Erythroblast (primary cell): ENCODE measurements at regions not wholly inside any gene's neighbourhood (a gene's known extent, or its start where the extent isn't known, plus 50 kb on each side); places are given as distances from the start of the nearest gene placed in this dataset.

Experiments
- DNase-seq, 2 experiments: peaks; one replicate each; lab custom pipeline; 2025; lab: John Stamatoyannopoulos, UW
- GATA1 ChIP-seq: IDR thresholded peaks from 2 replicates; pipeline ENCODE4 v1.6.1; 2011; ENCODE audit warnings: low read depth, mild to moderate bottlenecking, control low read depth, low read length, moderate library complexity
- POLR2A ChIP-seq: IDR thresholded peaks from 2 replicates; pipeline ENCODE4 v1.6.1; 2011; ENCODE audit warnings: mild to moderate bottlenecking, low read length

GRCh38 chr13:30045916-30046704, 195.7 kb upstream of the UBL3 start:
- no peak for TF ChIP-seq POLR2A
- no peak for TF ChIP-seq GATA1
- DNase-seq = no peak

DNA sequence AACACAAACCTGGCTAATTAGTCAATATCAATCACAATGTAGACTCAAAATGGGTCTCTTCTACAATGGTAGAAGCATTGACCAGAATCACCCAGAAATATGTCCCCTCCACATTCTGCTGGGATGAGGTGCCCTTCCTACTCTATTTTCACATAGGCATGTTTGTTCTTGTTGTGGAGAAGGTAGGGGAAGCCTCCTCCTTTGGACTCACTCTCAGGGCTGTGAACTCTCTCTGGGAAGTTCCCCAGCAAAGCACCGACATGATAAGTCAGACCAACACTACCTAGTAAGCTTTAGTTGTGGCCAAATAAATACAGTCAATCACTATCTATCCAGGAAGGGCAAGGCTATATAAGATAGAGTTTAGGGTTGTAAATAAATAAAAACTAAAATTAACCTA, 194.5 kb upstream of the UBL3 start:
- TF ChIP-seq GATA1 (no peak), POLR2A (no peak)
- DNase-seq = no peak

DNA sequence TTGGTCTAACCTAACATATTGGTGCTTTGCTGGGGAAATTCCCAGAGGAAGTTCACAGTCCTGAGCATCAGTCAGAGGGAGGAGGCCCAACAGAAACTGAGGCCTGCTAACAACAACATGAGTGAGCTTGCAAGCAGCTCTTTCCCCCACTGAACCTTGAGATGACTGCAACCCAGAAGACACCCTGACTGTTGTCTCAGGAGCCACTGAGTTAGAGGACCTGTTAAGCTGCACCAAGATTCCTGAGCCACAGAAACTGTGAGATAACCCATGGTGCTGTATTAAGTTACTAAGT, 193.2 kb upstream of the UBL3 start:
- TF ChIP-seq POLR2A (no peak), GATA1 (no peak)

DNA sequence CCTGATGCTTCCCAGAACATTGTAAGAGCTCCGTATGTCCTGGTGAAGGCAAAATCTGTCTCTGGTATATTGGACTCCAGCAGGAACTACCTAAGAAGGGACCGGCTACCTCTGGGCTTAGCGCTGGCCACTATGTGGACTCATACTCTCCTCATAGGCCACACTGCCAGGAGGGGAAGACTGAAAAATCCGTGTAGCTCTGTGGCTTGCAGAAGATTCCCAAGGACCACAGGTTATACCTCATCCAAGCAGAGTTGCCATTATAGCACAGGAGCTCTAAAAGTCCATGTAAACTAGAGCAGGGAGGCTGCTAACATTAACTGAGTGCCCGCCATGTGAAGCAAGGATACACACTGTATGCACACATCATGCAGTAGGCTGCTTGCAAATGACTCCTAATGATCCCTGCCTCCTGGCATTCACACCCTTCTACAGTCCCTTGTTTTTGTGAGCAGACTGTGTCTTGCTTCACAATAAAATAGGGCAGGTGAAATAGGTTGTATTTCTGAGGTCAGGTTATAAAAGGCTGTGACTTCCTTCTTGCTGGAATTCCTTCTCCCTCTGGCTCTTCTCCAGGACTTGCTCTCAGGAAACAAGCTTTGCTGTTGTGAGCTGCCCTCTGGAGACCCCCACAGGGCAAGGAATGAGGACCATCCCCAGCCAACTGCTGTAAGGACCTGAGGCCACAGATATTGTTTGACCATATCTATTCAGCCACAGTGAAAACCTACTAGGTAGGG, 192.6 kb upstream of the UBL3 start:
- no peak for TF ChIP-seq POLR2A
- no peak for TF ChIP-seq GATA1
- DNase-seq = no peak

More for the DNA sequence above, 193.2 kb upstream of the UBL3 start:
- DNase-seq = no peak

DNA sequence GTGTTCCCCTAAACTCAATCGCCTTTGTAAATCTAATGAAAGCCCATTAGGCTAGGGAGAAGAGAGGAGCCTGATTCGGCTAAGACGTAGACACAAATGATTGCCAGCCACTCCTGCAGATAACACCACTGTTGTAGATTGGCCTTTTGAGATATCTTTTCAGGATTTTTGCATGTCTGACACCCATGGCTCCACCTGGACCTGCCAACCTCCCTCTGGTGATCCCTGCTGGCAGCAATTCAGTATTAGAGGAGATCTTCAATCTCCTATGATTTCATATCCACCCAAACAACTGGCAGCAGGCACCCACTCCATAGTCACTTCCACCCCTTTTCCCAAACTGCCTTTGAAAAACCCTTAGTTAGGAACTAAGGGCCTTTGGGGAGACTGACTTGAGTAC, 191.9 kb upstream of the UBL3 start:
- DNase-seq = no peak

DNA sequence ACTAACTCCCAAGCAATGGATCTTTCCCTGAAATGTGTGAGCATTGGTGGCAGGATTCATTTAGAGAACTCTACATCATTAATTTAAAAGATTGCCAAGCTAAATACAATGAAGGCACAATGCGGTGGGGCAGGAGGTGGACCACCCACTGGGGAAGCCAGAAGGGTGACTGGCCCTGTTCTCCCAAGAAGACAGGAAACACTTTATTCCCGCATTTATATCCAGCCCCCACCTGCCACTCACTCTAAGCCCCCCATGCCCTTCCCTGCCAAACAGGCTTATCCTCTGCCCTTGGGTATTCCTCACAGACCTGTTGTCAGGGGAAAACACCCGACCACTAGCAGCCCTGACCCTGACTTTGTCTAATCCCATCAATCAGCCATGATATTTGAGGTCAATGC, 189.1 kb upstream of the UBL3 start:
- no peak for TF ChIP-seq POLR2A
- no peak for TF ChIP-seq GATA1
- DNase-seq = no peak

More for the DNA sequence above, 191.9 kb upstream of the UBL3 start:
- no peak for TF ChIP-seq POLR2A
- TF ChIP-seq GATA1 = no peak

DNA sequence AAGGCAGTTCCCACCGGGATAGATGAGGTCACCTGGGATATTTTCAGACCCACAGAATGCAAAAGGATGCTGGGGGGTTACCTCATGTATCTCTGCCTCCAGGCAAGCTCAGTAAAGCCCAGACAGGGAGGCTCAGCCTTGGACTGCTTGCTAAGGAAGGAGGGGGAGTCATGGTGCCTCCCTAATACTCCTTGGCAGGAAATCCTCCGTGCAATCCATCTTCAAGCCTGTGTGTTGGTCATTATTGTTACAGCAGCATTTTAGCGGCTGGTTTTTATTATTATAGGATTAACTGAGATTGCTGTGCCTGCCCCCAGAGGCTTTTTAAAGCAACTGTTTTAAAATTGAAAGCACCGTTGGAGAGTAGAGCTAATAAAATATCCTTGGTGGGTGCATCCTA, 188.5 kb upstream of the UBL3 start:
- TF ChIP-seq POLR2A = no peak
- no peak for TF ChIP-seq GATA1

DNA sequence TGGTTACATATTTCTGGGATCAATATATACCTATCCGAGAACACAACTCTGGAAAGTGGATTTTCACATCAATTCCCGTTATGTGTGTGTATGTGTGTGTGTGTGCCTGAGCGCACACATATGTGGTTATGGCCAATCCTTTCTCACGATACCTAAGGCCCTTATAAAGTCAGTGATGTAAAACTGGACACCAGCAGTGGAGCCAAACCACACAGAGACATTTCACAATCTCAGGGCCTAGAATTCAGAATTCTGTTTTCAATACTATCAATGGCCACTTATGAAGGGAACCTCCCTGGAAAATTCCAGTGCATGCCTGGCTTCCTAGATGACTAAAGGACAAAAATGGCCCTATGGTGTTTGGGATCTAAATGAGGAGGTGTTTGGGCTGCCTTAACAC, 187.3 kb upstream of the UBL3 start:
- DNase-seq = no peak
- TF ChIP-seq POLR2A (no peak), GATA1 (no peak)

More for the DNA sequence above, 188.5 kb upstream of the UBL3 start:
- DNase-seq = no peak

DNA sequence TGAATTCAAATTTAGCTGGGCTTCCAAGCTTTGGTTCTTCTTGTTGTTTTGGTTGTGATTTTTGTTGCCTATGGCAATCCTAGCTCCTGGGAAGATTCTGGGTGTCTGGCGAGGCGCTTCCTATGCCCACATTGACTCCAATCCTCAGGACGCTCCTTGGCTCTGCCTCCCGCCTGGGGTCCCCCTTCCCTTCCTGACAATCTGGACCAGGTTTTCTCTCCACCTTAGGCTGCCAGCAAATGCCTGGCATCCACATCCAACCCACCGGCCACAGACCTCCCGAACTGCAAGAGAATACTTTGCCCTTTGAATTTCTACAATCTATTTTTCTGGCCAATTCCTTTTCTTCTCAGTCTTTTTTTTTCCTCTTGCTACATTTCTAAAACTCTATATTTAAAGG, 186.9 kb upstream of the UBL3 start:
- no peak for DNase-seq
- TF ChIP-seq GATA1 = no peak
- no peak for TF ChIP-seq POLR2A

DNA sequence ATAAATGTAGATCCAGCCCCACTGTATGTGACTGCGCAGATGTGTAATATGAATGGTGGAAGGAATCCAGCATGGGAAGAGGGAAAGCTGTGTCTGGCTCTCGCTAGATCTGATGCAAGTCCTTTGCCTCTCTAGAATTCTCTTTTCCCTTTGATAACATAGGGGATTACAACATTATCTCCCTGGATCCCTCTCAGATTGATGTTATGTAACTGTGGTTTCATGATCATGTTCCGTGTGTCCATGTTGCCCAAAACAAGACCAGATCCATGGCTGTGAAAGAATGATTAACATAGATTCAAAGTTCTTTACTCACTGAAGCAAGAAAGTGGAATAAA, 184.0 kb upstream of the UBL3 start:
- TF ChIP-seq GATA1 = no peak
- TF ChIP-seq POLR2A = no peak
- DNase-seq = no peak

GRCh38 chr13:30033681-30034457, 183.5 kb upstream of the UBL3 start:
- DNase-seq = no peak

DNA sequence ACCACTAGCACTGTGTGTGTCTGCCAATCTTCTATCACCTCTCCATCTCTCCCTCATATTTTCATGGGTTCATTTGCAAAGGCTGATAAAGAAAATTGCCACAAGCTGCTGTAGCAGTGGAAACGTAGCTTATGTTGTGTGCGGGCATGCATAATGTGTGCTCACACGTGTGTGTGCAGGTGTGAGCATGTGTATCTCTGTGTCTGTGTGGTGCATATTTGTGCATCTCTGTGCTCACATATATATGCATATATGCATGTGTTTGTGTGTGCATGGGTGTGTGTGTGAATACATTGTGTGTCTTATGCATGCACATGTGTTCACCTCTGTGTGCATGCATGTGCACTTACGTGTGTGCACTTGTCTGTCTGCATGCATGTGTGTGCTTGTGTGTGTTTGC, 181.8 kb upstream of the UBL3 start:
- no peak for DNase-seq
- TF ChIP-seq POLR2A (no peak), GATA1 (no peak)

More at GRCh38 chr13:30033681-30034457, 183.5 kb upstream of the UBL3 start:
- TF ChIP-seq GATA1 (no peak), POLR2A (no peak)

DNA sequence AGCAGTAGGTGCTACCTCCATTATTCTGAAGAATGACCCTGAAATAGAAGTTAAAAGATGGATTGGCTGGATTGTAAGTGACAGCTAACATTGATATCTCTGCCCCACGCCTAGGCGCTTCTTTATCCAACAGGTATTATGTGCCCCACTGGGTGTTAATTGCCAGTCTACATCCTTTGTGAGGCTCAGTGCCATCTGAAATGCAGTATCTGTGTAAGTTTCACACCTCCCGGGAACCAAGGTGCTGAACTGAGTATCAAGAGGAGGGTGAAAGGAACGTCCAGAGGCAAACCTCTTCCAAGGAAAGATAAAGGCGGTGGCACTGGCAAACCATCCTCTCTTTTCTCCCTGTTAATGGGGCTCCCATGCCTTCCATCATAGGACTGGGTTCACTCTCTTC, 181.1 kb upstream of the UBL3 start:
- no peak for DNase-seq
- TF ChIP-seq POLR2A = no peak
- TF ChIP-seq GATA1 = no peak
